Epithelial cell of proximal tubule (primary cell): ENCODE measurements at regions not wholly inside any gene's neighbourhood (a gene's known extent, or its start where the extent isn't known, plus 50 kb on each side); places are given as distances from the start of the nearest gene placed in this dataset.
"Not testable (repeated sequence)": the region's sequence is repeated elsewhere in the genome, so short reads cannot be mapped to it uniquely, and the experiment has no call there.

ENCODE experiments used
- DNase-seq: peaks from one replicate; pipeline ENCODE4 v3.0.0-alpha.2; 2011; ENCODE audit warnings: low read depth
- H3K4me3 ChIP-seq: 2 replicates; pipeline ENCODE4 v1.5.1; 2011; ENCODE audit warnings: low read depth, mild to moderate bottlenecking, low read length
- CTCF ChIP-seq: conservative IDR thresholded peaks from 2 replicates; pipeline ENCODE4 v1.5.1; 2012; ENCODE audit warnings: low read depth, mild to moderate bottlenecking, low read length

GRCh38 chr5:154646745-154647113 is 108.4 kb upstream of the LARP1 start:
- no peak for TF ChIP-seq CTCF
- peak overlapping the region; percentile 48 for H3K4me3 ChIP-seq
- no peak for DNase-seq

DNA sequence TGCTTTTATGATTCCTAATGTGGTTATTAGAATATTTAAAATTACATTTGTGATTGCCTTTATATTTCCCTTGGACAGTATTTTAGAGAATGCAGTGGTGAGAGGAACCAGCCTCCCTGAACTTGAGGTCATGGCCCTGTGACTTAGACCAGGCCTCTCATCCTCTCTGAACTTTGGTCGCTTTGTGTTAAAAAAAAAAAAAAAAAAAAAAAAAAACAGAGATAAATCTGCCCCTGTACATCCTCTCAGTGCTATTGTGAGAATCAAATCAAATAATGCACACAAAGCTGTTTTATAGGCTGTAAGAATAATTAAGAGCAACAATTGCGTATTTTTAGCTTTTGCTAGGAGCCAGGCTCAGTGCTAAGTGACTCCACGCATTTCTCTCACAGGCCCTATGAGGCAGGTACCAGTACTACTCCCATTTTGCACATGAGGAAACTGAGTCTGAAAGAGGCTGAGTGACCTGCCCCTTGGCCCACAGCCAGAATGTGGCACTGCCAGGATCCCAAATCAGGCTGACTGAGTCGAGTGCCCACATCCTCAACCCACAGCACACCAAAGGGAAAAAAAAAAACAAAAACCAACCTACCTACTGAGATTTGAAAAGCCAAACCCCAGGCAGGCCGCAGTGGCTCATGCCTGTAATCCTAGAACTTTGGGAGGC is 110.3 kb upstream of the LARP1 start:
- DNase-seq = no peak
- H3K4me3 ChIP-seq = no peak overlapping the region
- TF ChIP-seq CTCF = no peak

- TF ChIP-seq CTCF = peak; percentile 72
- DNase-seq = no peak
- no peak overlapping the region for H3K4me3 ChIP-seq
Observed at GRCh38 chr5:154642499-154643245, 112.5 kb upstream of the LARP1 start.

- TF ChIP-seq CTCF = peak; percentile 51
- DNase-seq, H3K4me3 ChIP-seq: not testable (repeated sequence)
Observed at GRCh38 chr5:154640213-154640831, 114.9 kb upstream of the LARP1 start.

DNA sequence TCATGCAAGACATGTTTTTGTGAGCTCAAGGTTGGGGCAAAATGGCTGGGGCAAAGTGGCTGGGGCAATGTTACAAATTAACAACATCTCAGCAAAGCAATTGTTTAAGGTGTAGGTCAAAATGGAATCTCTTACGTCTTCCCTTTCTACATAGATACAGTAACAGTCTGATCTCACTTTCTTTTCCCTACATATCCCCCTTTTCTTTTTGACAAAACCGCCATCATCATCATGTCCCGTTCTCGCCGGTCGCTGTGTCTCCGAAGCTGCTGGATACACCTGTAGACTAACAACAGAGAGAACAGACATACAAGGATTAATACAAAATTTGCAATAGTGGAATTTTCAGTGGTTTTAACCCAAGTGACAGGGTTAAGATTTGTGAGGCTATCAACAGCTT is 118.4 kb upstream of the LARP1 start:
- not testable (repeated sequence) for DNase-seq, H3K4me3 ChIP-seq

DNA sequence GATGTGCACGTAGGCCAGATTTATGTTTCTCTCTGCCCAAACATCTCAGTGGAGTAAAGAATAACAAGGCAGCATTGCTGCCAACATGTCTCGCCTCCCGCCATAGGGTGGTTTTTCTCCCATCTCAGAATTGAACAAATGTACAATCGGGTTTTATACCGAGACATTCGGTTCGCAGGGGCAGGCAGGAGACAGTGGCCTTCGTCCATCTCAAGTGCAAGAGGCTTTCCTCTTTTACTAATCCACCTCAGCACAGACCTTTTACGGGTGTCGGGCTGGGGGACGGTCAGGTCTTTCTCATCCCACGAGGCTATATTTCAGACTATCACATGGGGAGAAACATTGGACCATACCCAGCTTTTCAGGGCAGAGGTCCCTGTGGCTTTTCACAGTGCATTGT is 118.9 kb upstream of the LARP1 start:
- not testable (repeated sequence) for DNase-seq, H3K4me3 ChIP-seq

- not testable (repeated sequence) for H3K4me3 ChIP-seq, DNase-seq
Observed at GRCh38 chr5:154633744-154634143, 121.4 kb upstream of the LARP1 start.

DNA sequence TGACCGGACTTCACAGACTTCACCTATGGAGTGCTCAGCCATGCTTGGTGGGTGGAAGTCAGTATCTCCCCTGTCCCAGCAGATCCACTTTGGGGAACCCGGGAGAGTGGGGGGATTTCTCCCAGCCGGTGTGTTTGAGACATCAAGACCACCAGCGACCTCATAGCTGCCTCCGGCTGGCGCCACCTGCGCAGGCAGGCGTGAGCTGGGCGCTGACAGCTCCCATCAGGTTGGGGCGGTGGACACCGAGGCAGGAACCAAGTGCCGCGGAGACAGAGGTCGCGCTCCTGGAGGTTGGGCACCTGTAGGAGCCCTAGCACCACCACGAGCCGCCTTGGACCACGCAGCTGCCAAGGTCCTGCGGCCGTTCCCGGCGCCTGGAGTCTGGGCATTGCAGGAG is 124.0 kb upstream of the LARP1 start:
- H3K4me3 ChIP-seq = no peak overlapping the region
- no peak for TF ChIP-seq CTCF
- no peak for DNase-seq
